Stomach (tissue), 8 donors: ENCODE measurements at regions not wholly inside any gene's neighbourhood (a gene's known extent, or its start where the extent isn't known, plus 50 kb on each side); places are given as distances from the start of the nearest gene placed in this dataset.

ENCODE experiments used
- DNase-seq, 2 donors: peaks; one replicate each; pipeline versions ENCODE4 v3.0.0 to v3.0.0-alpha.2; 2013 to 2019
- H3K27ac ChIP-seq, 5 donors: fragments of 200-600 bp in 4 of 5; sonication (generic) in 4 of 5; one replicate each; pipeline ENCODE4 v1.5.1; 2013 to 2019; ENCODE audit warnings: mild to moderate bottlenecking in 1 of 5, moderate library complexity in 1 of 5
- H3K27me3 ChIP-seq, 3 donors: fragments of 200-600 bp; sonication (generic); one replicate each; pipeline ENCODE4 v1.5.1; 2017 to 2019; ENCODE audit warnings: mixed run types in 1 of 3
- H3K36me3 ChIP-seq, 4 donors: fragments of 200-600 bp; sonication (generic); 1 replicate in 3 of 4; 2 replicates in 1 of 4; pipeline ENCODE4 v1.5.1; 2016 to 2019
- H3K4me1 ChIP-seq, 4 donors: fragments of 200-600 bp; sonication (generic); one replicate each; pipeline ENCODE4 v1.5.1; 2016 to 2019
- H3K4me3 ChIP-seq, 4 donors: fragments of 200-600 bp; sonication (generic) in 3 of 4; one replicate each; pipeline ENCODE4 v1.5.1; 2016 to 2019; ENCODE audit warnings: mild to moderate bottlenecking in 1 of 4
- H3K9me3 ChIP-seq, 4 donors: fragments of 200-600 bp; sonication (generic); one replicate each; pipeline ENCODE4 v1.5.1; 2016 to 2019
- EP300 ChIP-seq: sonication (generic); formaldehyde crosslinking; IDR thresholded peaks from one replicate; pipeline ENCODE4 v1.6.1; 2017; ENCODE audit warnings: antibody characterized with exemption
- POLR2A ChIP-seq, 4 donors: fragments of 450-650 bp; IDR thresholded peaks; one replicate each; pipeline ENCODE4 v1.6.1; 2016; ENCODE audit warnings: antibody characterized with exemption in 4 of 4, control low read depth in 2 of 4, mild to moderate bottlenecking in 1 of 4, moderate library complexity in 1 of 4
- POLR2AphosphoS5 ChIP-seq, 3 donors: sonication (generic); formaldehyde crosslinking; IDR thresholded peaks; one replicate each; pipeline ENCODE4 v1.6.1; 2016; ENCODE audit warnings: antibody characterized with exemption in 3 of 3
- WGBS, 5 donors: extraction: QIAGEN DNeasy Blood & Tissue Kit in 3 of 5; methylation state at CpG; one replicate each; pipeline versions ENCODE4 v1.1.5 to v1.1.7; 2013 to 2018; 5-methylcytosine and 5-hydroxymethylcytosine counted together
- intact Hi-C: fragments of 100-400 bp; cut with DNase I; formaldehyde crosslinking; loops from one replicate; pipeline ENCODE4 v1.15.1; 2023; ENCODE audit warnings: low total_unique reads
- TF ChIP-seq, protein P1 (sequence below), 7 experiments: fragments of 450-650 bp in 4 of 7; fragments of 200-600 bp in 3 of 7; sonication (generic) in 3 of 7; IDR thresholded peaks; one replicate each; pipeline ENCODE4 v1.5.1; 2016 to 2019; ENCODE audit warnings: antibody characterized with exemption in 7 of 7, control low read depth in 2 of 7, mild to moderate bottlenecking in 1 of 7
- donor health status: healthy with polysubstance abuse.
- donor health status: Bipolar disorder and iron deficiency.
- donor health status: healthy.

DNA sequence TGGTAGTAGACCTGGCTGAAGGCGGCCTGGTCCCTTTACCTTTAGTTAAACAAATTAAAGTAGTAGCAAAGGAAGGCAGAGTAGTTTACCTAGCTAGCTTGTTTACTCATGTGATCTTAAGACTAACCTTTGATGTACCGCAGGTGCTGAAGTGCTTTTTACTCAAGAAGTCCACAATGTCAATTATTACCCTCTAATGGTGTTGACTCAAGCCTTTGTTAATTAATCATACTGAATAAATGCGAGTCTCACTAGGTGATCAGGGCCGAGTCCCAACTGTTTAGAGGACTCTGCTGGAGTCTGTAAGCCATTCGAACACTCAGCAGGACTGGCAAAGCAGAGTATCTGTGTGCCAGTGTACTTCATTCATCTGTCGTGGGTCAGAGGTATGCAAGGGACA lies 381.1 kb upstream of the NCAM2 start:
- Histone ChIP-seq H3K4me3 (no peak overlapping the region), H3K4me1 (no peaks in the 10 kb centered on the region), H3K36me3 (no peaks in the 10 kb centered on the region), H3K9me3 (no peaks in the 10 kb centered on the region), H3K27ac (no peak overlapping the region), H3K27me3 (no peaks in the 10 kb centered on the region)
- WGBS, 5 donors = 16 to 25% (median 21%) methylated on average over 6 of the region's 6 CpGs
- intact Hi-C loops = no loop called here
- TF ChIP-seq EP300 (no peak), POLR2A (IDR thresholded peaks at IDR 0.05) (no peak), POLR2AphosphoS5 (IDR thresholded peaks at IDR 0.05) (no peak)
- TF ChIP-seq, protein P1, sequence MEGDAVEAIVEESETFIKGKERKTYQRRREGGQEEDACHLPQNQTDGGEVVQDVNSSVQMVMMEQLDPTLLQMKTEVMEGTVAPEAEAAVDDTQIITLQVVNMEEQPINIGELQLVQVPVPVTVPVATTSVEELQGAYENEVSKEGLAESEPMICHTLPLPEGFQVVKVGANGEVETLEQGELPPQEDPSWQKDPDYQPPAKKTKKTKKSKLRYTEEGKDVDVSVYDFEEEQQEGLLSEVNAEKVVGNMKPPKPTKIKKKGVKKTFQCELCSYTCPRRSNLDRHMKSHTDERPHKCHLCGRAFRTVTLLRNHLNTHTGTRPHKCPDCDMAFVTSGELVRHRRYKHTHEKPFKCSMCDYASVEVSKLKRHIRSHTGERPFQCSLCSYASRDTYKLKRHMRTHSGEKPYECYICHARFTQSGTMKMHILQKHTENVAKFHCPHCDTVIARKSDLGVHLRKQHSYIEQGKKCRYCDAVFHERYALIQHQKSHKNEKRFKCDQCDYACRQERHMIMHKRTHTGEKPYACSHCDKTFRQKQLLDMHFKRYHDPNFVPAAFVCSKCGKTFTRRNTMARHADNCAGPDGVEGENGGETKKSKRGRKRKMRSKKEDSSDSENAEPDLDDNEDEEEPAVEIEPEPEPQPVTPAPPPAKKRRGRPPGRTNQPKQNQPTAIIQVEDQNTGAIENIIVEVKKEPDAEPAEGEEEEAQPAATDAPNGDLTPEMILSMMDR (IDR thresholded peaks at IDR 0.05) = no peak
- DNase-seq = peak; percentile 27 to 49

DNA sequence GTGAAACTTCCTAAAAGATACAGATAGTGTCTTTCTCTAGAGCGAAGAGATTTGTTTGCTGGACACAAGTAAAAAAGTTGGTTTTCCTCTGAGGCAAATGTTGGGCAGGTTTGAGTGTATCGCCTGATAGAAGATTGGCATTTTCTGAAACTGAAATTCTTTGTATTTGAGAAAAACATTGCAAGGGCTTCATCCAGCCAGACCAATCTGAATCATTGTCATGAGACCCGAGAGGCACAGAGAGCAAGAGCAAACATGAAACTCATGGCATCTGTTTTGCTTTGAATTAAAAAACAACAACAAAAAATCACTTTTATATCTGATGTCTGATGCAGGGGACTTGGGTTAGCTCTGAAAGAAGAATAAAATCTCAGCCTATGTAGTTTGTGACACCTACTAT lies 379.3 kb upstream of the NCAM2 start:
- H3K27ac ChIP-seq = no peak overlapping the region

DNA sequence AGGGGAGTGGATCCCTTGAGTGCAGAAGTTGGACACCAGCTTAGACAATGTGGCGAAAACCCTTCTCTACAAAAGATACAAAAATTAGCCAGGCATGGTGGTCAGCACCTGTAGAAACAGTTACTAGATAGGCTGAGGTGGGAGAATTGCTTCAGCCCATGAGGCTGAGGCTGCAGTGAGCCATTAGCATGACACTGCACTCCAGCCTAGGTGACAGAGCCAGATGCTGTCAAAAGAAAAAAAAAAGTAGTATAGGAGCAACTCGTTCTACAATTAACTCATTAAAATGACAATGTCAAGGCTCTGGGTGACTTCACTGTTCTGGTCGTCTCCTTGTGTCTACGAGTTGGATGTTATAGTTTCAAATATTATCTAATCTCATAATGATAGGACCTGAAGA lies 370.6 kb upstream of the NCAM2 start:
- no peak for DNase-seq
- TF ChIP-seq EP300 = no peak
- no peak for TF ChIP-seq POLR2A (IDR thresholded peaks at IDR 0.05)
- no peak for TF ChIP-seq POLR2AphosphoS5 (IDR thresholded peaks at IDR 0.05)
- TF ChIP-seq, protein P1 (IDR thresholded peaks at IDR 0.05) = no peak
- no peaks in the 10 kb centered on the region for H3K27me3 ChIP-seq
- H3K4me1 ChIP-seq = no peaks in the 10 kb centered on the region
- intact Hi-C loops = no loop called here
- H3K4me3 ChIP-seq = no peak overlapping the region
- 58 to 67% (median 65%) methylated on average over 4 of the region's 4 CpGs for WGBS, 5 donors
- H3K27ac ChIP-seq = no peak overlapping the region
- no peaks in the 10 kb centered on the region for H3K36me3 ChIP-seq
- H3K9me3 ChIP-seq = peaks cover 0 to 15% (median 5%) of the 10 kb centered on the region in 4 donors

More for the DNA sequence above, 379.3 kb upstream of the NCAM2 start:
- 74 to 83% (median 79%) methylated on average over 3 of the region's 3 CpGs for WGBS, 5 donors
- no peaks in the 10 kb centered on the region for H3K27me3 ChIP-seq
- no peak for DNase-seq
- H3K9me3 ChIP-seq = peaks cover 0 to 13% (median 5%) of the 10 kb centered on the region in 4 donors
- TF ChIP-seq EP300 = no peak
- no peak for TF ChIP-seq POLR2A (IDR thresholded peaks at IDR 0.05)
- TF ChIP-seq, protein P1 (IDR thresholded peaks at IDR 0.05) = no peak
- TF ChIP-seq POLR2AphosphoS5 (IDR thresholded peaks at IDR 0.05) = no peak
- H3K4me1 ChIP-seq = no peaks in the 10 kb centered on the region
- intact Hi-C loops = no loop called here
- no peak overlapping the region for H3K4me3 ChIP-seq
- no peaks in the 10 kb centered on the region for H3K36me3 ChIP-seq

DNA sequence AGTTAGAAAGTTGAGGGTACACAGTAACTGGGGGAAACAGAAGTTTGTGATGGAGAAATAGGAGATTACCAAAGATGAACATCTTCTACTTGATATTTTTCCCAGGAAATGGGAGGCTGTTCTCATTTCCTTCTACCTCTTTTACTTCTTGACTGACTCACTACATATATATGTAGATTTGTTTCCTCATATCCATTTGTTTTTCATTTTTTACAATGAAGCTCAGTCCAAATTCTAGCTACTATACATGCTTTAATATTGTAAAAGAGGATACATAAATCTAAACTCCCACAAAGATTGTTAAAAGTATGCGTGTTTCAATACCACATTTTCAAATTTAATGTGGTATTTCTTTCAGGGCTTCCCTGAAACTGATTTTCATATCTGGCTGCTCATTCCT lies 366.6 kb upstream of the NCAM2 start:
- Histone ChIP-seq H3K4me1 (no peaks in the 10 kb centered on the region), H3K4me3 (no peak overlapping the region), H3K9me3 (no peaks in the 10 kb centered on the region), H3K27ac (no peak overlapping the region), H3K36me3 (no peaks in the 10 kb centered on the region), H3K27me3 (no peaks in the 10 kb centered on the region)
- DNase-seq = no peak
- intact Hi-C loops = no loop called here
- TF ChIP-seq, protein P1 (IDR thresholded peaks at IDR 0.05) = no peak
- WGBS, 5 donors = 89 to 95% (median 90%) methylated on average over 1 of the region's 1 CpG
